HG03575 (cell line): ENCODE measurements at regions not wholly inside any gene's neighbourhood (a gene's known extent, or its start where the extent isn't known, plus 50 kb on each side); places are given as distances from the start of the nearest gene placed in this dataset.

Experiments
- ATAC-seq: cut with Tn5 transposase; IDR thresholded peaks from one replicate; pipeline ENCODE4 v1.9.1; 2021; ENCODE audit not compliant: unreplicated experiment, insufficient number of reproducible peaks, low FRiP score; ENCODE audit errors: extremely low read depth

GRCh38 chr15:60091157-60091556 is 87.0 kb downstream of the FOXB1 start:
- ATAC-seq: no peak

- no peak for ATAC-seq
Observed at GRCh38 chr15:60091911-60092310, 87.8 kb downstream of the FOXB1 start.

DNA sequence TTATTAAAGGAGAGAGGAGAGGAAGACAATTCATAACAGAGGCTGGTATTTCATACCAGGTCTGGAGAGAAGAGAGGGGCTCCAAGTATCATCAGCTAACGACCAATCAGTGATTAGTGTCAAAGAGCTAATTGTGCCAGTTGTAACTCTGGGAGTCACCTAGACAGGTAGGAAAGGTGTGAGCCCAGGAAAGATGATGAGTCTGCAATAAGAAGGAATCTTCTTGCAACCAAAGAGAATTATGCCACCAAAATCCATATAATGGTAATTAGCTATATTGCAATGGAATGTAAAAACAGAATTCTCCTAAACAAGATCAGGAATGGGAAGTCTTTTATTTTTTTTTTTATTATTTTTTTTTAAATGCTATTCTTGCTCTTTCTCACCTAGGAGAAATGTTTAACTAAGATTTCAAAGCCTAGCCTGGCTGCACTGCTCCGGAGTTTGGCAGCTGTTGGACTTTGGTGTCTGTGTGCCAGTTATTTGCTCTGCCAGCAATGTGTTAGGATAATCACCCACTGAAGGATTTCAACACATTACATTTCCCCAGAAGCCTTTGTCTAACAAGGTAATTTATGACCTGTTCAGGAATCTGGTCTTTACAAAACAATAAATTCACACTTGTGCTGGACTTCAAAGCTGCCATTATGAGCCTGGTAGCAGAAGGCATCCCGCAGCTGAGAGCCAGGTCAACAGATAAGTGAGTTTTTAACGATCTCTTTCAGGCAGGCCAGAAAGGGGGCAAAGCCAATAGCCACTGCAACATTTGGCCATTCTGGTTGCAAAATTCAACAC is 89.4 kb downstream of the FOXB1 start:
- ATAC-seq: no peak

DNA sequence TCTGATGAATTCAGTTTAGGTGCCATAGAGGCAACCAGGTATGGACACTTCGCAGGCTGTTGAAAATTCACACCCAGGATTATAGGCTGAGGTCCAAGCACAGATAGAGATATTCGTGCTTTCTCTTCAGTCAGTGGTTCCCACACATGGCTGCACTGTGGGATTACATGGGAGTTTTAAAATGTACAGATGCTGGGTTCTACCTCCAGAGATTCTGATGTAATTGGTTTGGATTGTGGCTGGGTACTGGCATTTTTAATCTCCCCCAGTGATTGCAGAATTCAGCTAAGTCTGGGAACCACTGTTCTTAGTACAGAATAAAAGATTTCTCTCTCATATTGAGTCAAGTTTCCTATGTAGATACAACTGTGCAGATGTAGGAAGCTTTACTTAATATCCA is 91.6 kb downstream of the FOXB1 start:
- ATAC-seq: no peak

DNA sequence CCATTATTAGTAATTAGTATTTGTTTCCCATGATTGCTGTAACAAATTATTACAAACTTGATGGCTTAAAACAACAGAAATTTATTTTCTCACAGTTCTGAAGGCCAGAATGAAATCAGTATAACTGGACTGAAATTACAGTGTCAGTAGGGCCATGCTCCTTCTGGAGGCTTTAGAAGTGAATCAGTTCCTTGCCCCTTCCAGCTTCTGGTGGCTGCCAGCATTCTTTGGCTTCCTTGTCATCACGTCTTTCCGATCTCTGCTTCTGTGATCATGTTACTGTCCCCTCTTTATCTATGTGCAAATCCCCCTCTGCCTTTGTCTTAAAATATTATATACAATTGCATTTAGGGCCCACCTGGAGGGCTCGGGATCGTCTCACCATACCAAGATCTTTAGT is 92.0 kb downstream of the FOXB1 start:
- ATAC-seq: no peak

- ATAC-seq: no peak
Observed at GRCh38 chr15:60101416-60101815, 97.3 kb downstream of the FOXB1 start.

GRCh38 chr15:60102748-60103147 is 98.6 kb downstream of the FOXB1 start:
- no peak for ATAC-seq

DNA sequence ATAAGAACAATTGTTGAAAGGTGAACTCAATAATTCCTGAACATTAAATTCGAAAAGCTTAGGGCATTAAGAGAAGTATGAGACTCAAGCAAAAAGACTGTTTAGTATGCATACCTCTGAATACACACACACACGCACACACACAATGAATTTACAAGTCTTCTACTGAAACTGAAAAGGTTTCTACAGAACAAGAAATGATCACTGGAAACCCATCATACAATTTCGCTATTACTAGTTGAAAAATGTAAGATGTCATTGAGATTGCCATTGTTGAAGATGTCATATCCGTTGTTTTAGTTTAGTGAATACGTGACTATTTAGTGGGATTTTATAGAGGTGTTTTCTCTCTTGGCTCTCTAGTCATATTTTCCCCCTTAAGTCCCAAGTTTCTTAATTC is 106.8 kb downstream of the FOXB1 start:
- no peak for ATAC-seq

- ATAC-seq: no peak
Observed at GRCh38 chr15:60115579-60116380, 111.7 kb downstream of the FOXB1 start.

GRCh38 chr15:60116456-60117089 is 112.5 kb downstream of the FOXB1 start:
- ATAC-seq: no peak

GRCh38 chr15:60118146-60118545 is 114.0 kb downstream of the FOXB1 start:
- no peak for ATAC-seq

- no peak for ATAC-seq
Observed at GRCh38 chr15:60118626-60119025, 114.5 kb downstream of the FOXB1 start.

- ATAC-seq: no peak
Observed at GRCh38 chr15:60119101-60119500, 115.0 kb downstream of the FOXB1 start.

DNA sequence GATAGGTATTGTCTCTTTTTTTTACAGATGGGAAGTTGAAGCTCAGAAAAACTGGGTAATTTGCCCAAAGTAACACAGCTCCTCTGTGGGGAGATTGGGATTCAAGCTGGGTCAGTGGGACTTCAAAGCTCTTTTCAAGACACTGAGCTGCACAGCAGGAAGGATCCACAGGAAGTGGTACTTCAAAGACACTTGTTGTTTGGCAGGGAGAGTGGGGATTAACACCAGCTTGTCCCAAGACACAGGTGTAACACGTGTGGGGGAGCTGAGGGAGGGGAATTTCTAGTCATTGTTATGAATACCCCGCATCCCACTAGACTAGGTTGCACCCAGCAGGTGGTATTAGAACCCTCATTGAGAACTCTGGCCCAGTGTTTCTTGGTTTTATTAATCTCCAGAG is 116.0 kb downstream of the FOXB1 start:
- ATAC-seq: no peak

DNA sequence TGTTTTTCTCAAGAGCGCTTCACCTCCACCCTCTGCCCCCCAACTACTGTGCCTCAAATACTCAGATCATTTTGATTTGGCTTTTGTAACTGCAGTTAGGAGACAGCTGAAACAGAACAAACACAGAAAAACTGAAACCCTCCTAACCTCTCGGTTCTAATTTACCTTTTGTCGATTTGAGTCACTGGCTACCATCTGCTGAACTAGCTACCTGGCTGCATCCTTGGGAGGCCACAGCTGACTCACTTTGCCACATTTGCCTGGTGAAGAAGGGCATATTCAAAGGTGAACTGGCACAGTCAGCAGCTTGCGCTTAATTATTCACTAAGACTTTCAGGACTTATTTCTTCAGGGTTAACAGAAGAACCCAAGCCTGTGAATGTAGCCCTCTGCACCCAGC is 117.7 kb downstream of the FOXB1 start:
- ATAC-seq: no peak

DNA sequence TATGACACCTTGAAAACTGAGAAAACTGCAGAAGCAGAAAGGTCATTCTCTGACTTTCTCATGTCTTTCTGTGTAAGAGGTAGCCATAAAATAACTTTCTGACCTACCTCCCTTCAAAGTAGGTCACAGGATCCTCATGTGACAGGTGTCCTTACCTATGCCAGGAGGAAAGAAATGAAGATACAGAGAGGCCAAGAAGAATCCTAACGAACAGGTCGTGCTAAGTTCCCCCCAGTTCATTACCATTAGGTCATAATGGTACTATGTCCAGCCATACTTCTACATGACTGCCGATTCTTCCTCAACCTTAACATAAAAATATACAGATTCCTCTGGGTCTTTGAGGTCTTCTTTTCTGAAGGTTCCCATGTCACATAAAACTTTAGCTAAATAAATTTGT is 118.6 kb downstream of the FOXB1 start:
- no peak for ATAC-seq

GRCh38 chr15:60124460-60125070 is 120.5 kb downstream of the FOXB1 start:
- ATAC-seq: no peak

- no peak for ATAC-seq
Observed at GRCh38 chr15:60125334-60125733, 121.2 kb downstream of the FOXB1 start.

- no peak for ATAC-seq
Observed at GRCh38 chr15:60126200-60126599, 122.1 kb downstream of the FOXB1 start.

DNA sequence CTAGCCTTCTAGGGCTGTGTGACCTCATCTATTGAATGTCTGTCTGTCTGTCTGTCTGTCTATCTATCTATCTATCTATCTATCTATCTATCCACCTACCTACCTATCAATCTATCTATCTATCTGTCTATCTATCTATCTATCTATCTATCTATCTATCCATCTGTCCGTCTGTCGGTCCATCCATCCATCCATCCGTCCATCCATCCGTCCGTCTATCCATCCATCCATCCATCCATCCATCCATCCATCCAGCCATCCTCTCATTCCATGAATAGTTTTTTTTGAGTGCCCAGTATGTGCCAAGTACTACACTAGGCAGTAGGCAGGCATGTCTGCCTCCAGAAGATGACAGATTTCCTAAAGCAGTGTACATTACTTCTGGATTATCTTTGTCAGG is 122.5 kb downstream of the FOXB1 start:
- no peak for ATAC-seq
